ENCODE measurements at regions not wholly inside any gene's neighbourhood (a gene's known extent, or its start where the extent isn't known, plus 50 kb on each side); places are given as distances from the start of the nearest gene placed in this dataset.

DNA sequence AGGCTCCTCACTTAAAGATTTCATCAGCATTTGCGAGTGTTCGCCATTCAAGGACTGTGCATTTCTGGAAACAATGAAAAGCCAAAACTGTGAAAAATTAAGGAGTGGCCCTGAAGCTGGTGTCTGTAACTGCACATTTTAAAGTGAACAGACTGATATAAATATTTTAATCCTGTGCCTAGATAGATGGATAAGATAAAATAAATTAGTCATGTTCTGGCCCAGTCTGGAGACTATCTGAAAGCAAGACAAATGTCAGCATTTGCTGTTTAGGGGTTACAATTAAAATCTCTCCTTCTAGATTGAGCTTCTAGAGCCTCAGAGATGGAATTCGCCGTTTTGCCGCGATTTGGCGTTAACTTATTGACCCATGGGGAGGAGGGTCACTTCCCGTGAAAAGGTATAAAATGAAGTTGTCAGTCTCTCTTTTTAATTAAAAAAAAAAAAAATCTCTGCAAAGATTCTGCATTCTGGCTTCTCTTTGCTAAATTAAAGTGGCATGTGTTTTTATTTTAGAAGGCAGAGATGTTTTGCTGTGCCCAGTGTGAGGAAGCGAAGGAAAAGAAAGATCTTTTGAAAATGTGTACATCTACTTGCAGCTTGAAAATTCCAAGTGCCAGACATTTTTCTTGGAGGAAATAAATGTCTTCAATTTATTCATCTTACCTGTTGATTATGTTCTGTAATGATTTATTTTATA is 79.7 kb upstream of the WNT7B start:
- TF ChIP-seq TCF4 (CRISPR knock-in tag; IDR thresholded peaks at IDR 0.05; ENCODE audit: borderline replicate concordance): peak; percentile 66; the same call in 1 of the 2 replicates
- TF ChIP-seq ZFP30 (CRISPR knock-in tag; IDR thresholded peaks at IDR 0.05): no peak
- no peak for TF ChIP-seq ZC3H10 (CRISPR knock-in tag; IDR thresholded peaks at IDR 0.05)
- no peak for TF ChIP-seq CSDC2 (CRISPR knock-in tag; IDR thresholded peaks at IDR 0.05)
- no peak for TF ChIP-seq CREB5 (CRISPR knock-in tag; IDR thresholded peaks at IDR 0.05; ENCODE audit: low read depth)
- TF ChIP-seq ISL1 (CRISPR knock-in tag; IDR thresholded peaks at IDR 0.05): 0 out of 2 replicates have a peak, but pooled peaks have one; percentile 30
- TF ChIP-seq, protein P1, sequence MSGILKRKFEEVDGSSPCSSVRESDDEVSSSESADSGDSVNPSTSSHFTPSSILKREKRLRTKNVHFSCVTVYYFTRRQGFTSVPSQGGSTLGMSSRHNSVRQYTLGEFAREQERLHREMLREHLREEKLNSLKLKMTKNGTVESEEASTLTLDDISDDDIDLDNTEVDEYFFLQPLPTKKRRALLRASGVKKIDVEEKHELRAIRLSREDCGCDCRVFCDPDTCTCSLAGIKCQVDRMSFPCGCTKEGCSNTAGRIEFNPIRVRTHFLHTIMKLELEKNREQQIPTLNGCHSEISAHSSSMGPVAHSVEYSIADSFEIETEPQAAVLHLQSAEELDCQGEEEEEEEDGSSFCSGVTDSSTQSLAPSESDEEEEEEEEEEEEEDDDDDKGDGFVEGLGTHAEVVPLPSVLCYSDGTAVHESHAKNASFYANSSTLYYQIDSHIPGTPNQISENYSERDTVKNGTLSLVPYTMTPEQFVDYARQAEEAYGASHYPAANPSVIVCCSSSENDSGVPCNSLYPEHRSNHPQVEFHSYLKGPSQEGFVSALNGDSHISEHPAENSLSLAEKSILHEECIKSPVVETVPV (CRISPR knock-in tag; IDR thresholded peaks at IDR 0.05): no peak
- ATAC-seq: no peak

GRCh38 chr22:46057246-46058090 is 80.5 kb upstream of the WNT7B start:
- TF ChIP-seq ARNTL (CRISPR knock-in tag; IDR thresholded peaks at IDR 0.05; ENCODE audit: borderline replicate concordance, low read depth) (no peak), OSR1 (CRISPR knock-in tag; IDR thresholded peaks at IDR 0.05) (no peak), ZC3H10 (CRISPR knock-in tag; IDR thresholded peaks at IDR 0.05) (no peak), TOX (CRISPR knock-in tag; IDR thresholded peaks at IDR 0.05; ENCODE audit: borderline replicate concordance) (no peak), ZFP30 (CRISPR knock-in tag; IDR thresholded peaks at IDR 0.05) (no peak), TSHZ2 (CRISPR knock-in tag; IDR thresholded peaks at IDR 0.05) (no peak), PATZ1 (CRISPR knock-in tag; IDR thresholded peaks at IDR 0.05; ENCODE audit: borderline replicate concordance) (no peak), ZFP3 (CRISPR knock-in tag; IDR thresholded peaks at IDR 0.05) (no peak), ZNF565 (CRISPR knock-in tag; conservative IDR thresholded peaks at IDR 0.05; ENCODE audit: low read depth) (no peak), PPARA (CRISPR knock-in tag; IDR thresholded peaks at IDR 0.05; ENCODE audit: borderline replicate concordance) (no peak), ESRRG (CRISPR knock-in tag; IDR thresholded peaks at IDR 0.05) (no peak), ZNF70 (CRISPR knock-in tag; IDR thresholded peaks at IDR 0.05) (no peak), GLIS3 (CRISPR knock-in tag; IDR thresholded peaks at IDR 0.05) (no peak), CSDC2 (CRISPR knock-in tag; IDR thresholded peaks at IDR 0.05) (no peak), ZNF8 (CRISPR knock-in tag; IDR thresholded peaks at IDR 0.05) (no peak), CREB5 (CRISPR knock-in tag; IDR thresholded peaks at IDR 0.05; ENCODE audit: low read depth) (no peak), BACH2 (CRISPR knock-in tag; IDR thresholded peaks at IDR 0.05; ENCODE audit: borderline replicate concordance) (no peak)
- no peak for ATAC-seq

GRCh38 chr22:46058091-46058420 is 81.1 kb upstream of the WNT7B start:
- ATAC-seq: peak; percentile 12
- no peak for TF ChIP-seq ZFP3 (CRISPR knock-in tag; IDR thresholded peaks at IDR 0.05)
- TF ChIP-seq SNAI2 (CRISPR knock-in tag; IDR thresholded peaks at IDR 0.05): no peak
- TF ChIP-seq RARB (CRISPR knock-in tag; IDR thresholded peaks at IDR 0.05): no peak
- TF ChIP-seq ZNF70 (CRISPR knock-in tag; IDR thresholded peaks at IDR 0.05): no peak
- TF ChIP-seq, protein P1 (CRISPR knock-in tag; IDR thresholded peaks at IDR 0.05): no peak
- no peak for TF ChIP-seq TCF4 (CRISPR knock-in tag; IDR thresholded peaks at IDR 0.05; ENCODE audit: borderline replicate concordance)
- no peak for TF ChIP-seq ISL1 (CRISPR knock-in tag; IDR thresholded peaks at IDR 0.05)
- no peak for TF ChIP-seq CSDC2 (CRISPR knock-in tag; IDR thresholded peaks at IDR 0.05)
- no peak for TF ChIP-seq ZNF565 (CRISPR knock-in tag; conservative IDR thresholded peaks at IDR 0.05; ENCODE audit: low read depth)
- no peak for TF ChIP-seq PATZ1 (CRISPR knock-in tag; IDR thresholded peaks at IDR 0.05; ENCODE audit: borderline replicate concordance)
- no peak for TF ChIP-seq GLIS3 (CRISPR knock-in tag; IDR thresholded peaks at IDR 0.05)
- no peak for TF ChIP-seq ESRRG (CRISPR knock-in tag; IDR thresholded peaks at IDR 0.05)
- TF ChIP-seq BACH2 (CRISPR knock-in tag; IDR thresholded peaks at IDR 0.05; ENCODE audit: borderline replicate concordance): no peak
- no peak for TF ChIP-seq TOX (CRISPR knock-in tag; IDR thresholded peaks at IDR 0.05; ENCODE audit: borderline replicate concordance)
